Mesenchymal stem cell (in vitro differentiated cells and primary cell): ENCODE measurements at regions not wholly inside any gene's neighbourhood (a gene's known extent, or its start where the extent isn't known, plus 50 kb on each side); places are given as distances from the start of the nearest gene placed in this dataset.
A peak's percentile ranks its signal among the peaks of the same experiment; 100 is the strongest.

Source experiments
- DNase-seq: peaks from one replicate; pipeline ENCODE4 v3.0.0-alpha.2; 2013
- H2AFZ ChIP-seq: one replicate; pipeline ENCODE4 v1.6.1; 2013; ENCODE audit warnings: low read depth, mild to moderate bottlenecking, control low read depth, inconsistent platforms, low read length, moderate library complexity
- H2AK5ac ChIP-seq: 2 replicates; pipeline ENCODE4 v1.6.1; 2013; ENCODE audit warnings: low read length, moderate library complexity, mild to moderate bottlenecking, inconsistent platforms; ENCODE audit not compliant: severe bottlenecking
- H2BK120ac ChIP-seq: one replicate; pipeline ENCODE4 v1.6.1; 2013; ENCODE audit warnings: low read depth, mild to moderate bottlenecking, inconsistent platforms, low read length, moderate library complexity
- H2BK12ac ChIP-seq, 2 experiments: one replicate each; pipeline ENCODE4 v1.6.1; 2013; ENCODE audit warnings: inconsistent platforms in 2 of 2, low read length in 2 of 2, mild to moderate bottlenecking in 2 of 2, moderate library complexity in 2 of 2, control low read depth in 1 of 2
- H2BK15ac ChIP-seq: one replicate; pipeline ENCODE4 v1.6.1; 2013; ENCODE audit warnings: mild to moderate bottlenecking, low read depth, inconsistent platforms; ENCODE audit not compliant: poor library complexity, severe bottlenecking
- H2BK5ac ChIP-seq: 2 replicates; pipeline ENCODE4 v1.6.1; 2013; ENCODE audit warnings: low read depth, mild to moderate bottlenecking, low read length, control low read depth, inconsistent platforms; ENCODE audit not compliant: poor library complexity, severe bottlenecking
- H3K14ac ChIP-seq, 2 experiments: one replicate each; pipeline ENCODE4 v1.6.1; 2013; ENCODE audit warnings: inconsistent platforms in 2 of 2, low read length in 2 of 2, control low read depth in 1 of 2, mild to moderate bottlenecking in 1 of 2, moderate library complexity in 1 of 2
- H3K18ac ChIP-seq, 2 experiments: one replicate each; pipeline ENCODE4 v1.6.1; 2013; ENCODE audit warnings: inconsistent platforms in 2 of 2, low read length in 2 of 2, control low read depth in 1 of 2, low read depth in 1 of 2, mild to moderate bottlenecking in 1 of 2
- H3K23ac ChIP-seq, 2 experiments: one replicate each; pipeline ENCODE4 v1.6.1; 2013; ENCODE audit warnings: inconsistent platforms in 2 of 2, low read length in 2 of 2, mild to moderate bottlenecking in 2 of 2, moderate library complexity in 2 of 2, control low read depth in 1 of 2
- H3K27ac ChIP-seq: 2 replicates; pipeline ENCODE4 v1.5.1; 2013; ENCODE audit warnings: mild to moderate bottlenecking, moderate library complexity, low read length, control low read depth, inconsistent platforms; ENCODE audit not compliant: poor library complexity, severe bottlenecking
- H3K27me3 ChIP-seq, 2 experiments: 2 replicates each; pipeline versions ENCODE4 v1.6.1 to v1.7.0; 2013; ENCODE audit warnings: low read length in 2 of 2, mild to moderate bottlenecking in 2 of 2, moderate library complexity in 2 of 2, control low read depth in 1 of 2, inconsistent platforms in 1 of 2; ENCODE audit not compliant: control insufficient read depth in 1 of 2, insufficient read depth in 1 of 2
- H3K36me3 ChIP-seq, 2 experiments: 2 replicates each; pipeline versions ENCODE4 v1.6.1 to v1.7.0; 2013; ENCODE audit warnings: low read length in 2 of 2, control low read depth in 1 of 2, inconsistent platforms in 1 of 2, low read depth in 1 of 2, mild to moderate bottlenecking in 1 of 2; ENCODE audit not compliant: insufficient read depth in 2 of 2, control insufficient read depth in 1 of 2
- H3K4ac ChIP-seq, 2 experiments: one replicate each; pipeline ENCODE4 v1.6.1; 2013; ENCODE audit warnings: inconsistent platforms in 2 of 2, low read length in 2 of 2, mild to moderate bottlenecking in 2 of 2, moderate library complexity in 2 of 2, control low read depth in 1 of 2, low read depth in 1 of 2
- H3K4me1 ChIP-seq: 2 replicates; pipeline ENCODE4 v1.6.1; 2013; ENCODE audit warnings: low read depth, low read length, control low read depth; ENCODE audit not compliant: control insufficient read depth, insufficient read depth
- H3K4me2 ChIP-seq: 2 replicates; pipeline ENCODE4 v1.6.1; 2013; ENCODE audit warnings: low read length, mild to moderate bottlenecking, inconsistent platforms; ENCODE audit not compliant: poor library complexity, severe bottlenecking
- H3K4me3 ChIP-seq, 2 experiments: 2 replicates each; pipeline versions ENCODE4 v1.5.1 to v1.7.0; 2013; ENCODE audit warnings: low read length in 2 of 2, mild to moderate bottlenecking in 2 of 2, control low read depth in 1 of 2, low read depth in 1 of 2; ENCODE audit not compliant: insufficient read depth in 1 of 2
- H3K79me1 ChIP-seq: replicated peaks from 2 replicates; pipeline ENCODE4 v1.6.1; 2013; ENCODE audit warnings: mild to moderate bottlenecking, control low read depth, low read length, inconsistent platforms; ENCODE audit not compliant: poor library complexity, severe bottlenecking
- H3K9ac ChIP-seq: 2 replicates; pipeline ENCODE4 v1.7.0; 2013; ENCODE audit warnings: mild to moderate bottlenecking, low read length, moderate library complexity
- H3K9me3 ChIP-seq: 2 replicates; pipeline ENCODE4 v1.7.0; 2013; ENCODE audit warnings: mild to moderate bottlenecking, low read length; ENCODE audit not compliant: control insufficient read depth
- H4K8ac ChIP-seq: one replicate; pipeline ENCODE4 v1.6.1; 2013; ENCODE audit warnings: inconsistent platforms, mild to moderate bottlenecking, low read length, moderate library complexity
- H4K91ac ChIP-seq: one replicate; pipeline ENCODE4 v1.6.1; 2013; ENCODE audit warnings: mild to moderate bottlenecking, low read length, inconsistent platforms
- WGBS: methylation state at CpG from one replicate; pipeline ENCODE4 v1.1.7; 2013; ENCODE audit warnings: mixed read lengths; 5-methylcytosine and 5-hydroxymethylcytosine counted together

DNA sequence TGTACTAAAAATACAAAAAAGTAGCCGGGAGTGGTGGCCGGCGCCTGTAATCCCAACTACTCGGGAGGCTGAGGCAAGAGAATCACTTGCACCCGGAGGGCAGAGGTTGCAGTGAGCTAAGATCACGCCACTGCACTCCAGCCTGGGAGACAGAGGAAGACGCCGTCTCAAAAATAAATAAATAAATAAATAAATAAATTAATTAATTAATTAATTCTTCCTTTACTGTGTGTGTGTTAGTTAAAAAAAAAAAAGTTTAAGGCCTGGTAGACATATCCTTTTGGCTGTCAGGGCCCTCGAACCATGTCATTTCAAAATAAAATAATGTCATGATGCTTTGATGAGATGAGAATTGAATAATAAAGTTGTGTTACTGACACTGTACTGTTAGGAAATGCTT is 81.3 kb downstream of the ZNF467 start:
- Histone ChIP-seq H2BK15ac (no peak overlapping the region), H2AK5ac (no peak overlapping the region), H3K18ac (no peak overlapping the region), H3K14ac (no peak overlapping the region), H2BK120ac (no peak overlapping the region), H4K91ac (no peak overlapping the region), H3K4me3 (peak overlapping the region in 1 of 2 experiments; percentile 68), H4K8ac (no peak overlapping the region), H2BK12ac (no peak overlapping the region), H3K27me3 (peaks cover 18 to 42% of the 10 kb centered on the region in 2 experiments), H3K9ac (no peak overlapping the region), H3K4me2 (peak overlapping the region; percentile 79), H3K4ac (no peak overlapping the region), H3K36me3 (no peaks in the 10 kb centered on the region), H3K23ac (no peak overlapping the region), H2BK5ac (no peak overlapping the region), H3K27ac (no peak overlapping the region), H3K79me1 (no peaks in the 10 kb centered on the region), H3K9me3 (peaks cover 12% of the 10 kb centered on the region), H3K4me1 (peaks cover 7% of the 10 kb centered on the region), H2AFZ (no peak overlapping the region)
- 84% methylated on average over 5 of the region's 9 CpGs for WGBS
- no peak for DNase-seq

- Histone ChIP-seq H2AK5ac (no peak overlapping the region), H2BK5ac (no peak overlapping the region), H3K4ac (no peak overlapping the region), H3K14ac (no peak overlapping the region), H4K8ac (no peak overlapping the region), H3K4me3 (peak overlapping the region in 1 of 2 experiments; percentile 46), H3K79me1 (no peaks in the 10 kb centered on the region), H2BK15ac (no peak overlapping the region), H2AFZ (no peak overlapping the region), H4K91ac (no peak overlapping the region), H2BK12ac (no peak overlapping the region), H2BK120ac (no peak overlapping the region), H3K9me3 (peaks cover 7% of the 10 kb centered on the region), H3K23ac (no peak overlapping the region), H3K18ac (no peak overlapping the region), H3K9ac (no peak overlapping the region), H3K4me2 (no peak overlapping the region), H3K27ac (no peak overlapping the region), H3K4me1 (peaks cover 7% of the 10 kb centered on the region), H3K27me3 (peaks cover 14 to 47% of the 10 kb centered on the region in 2 experiments), H3K36me3 (no peaks in the 10 kb centered on the region)
- 37% methylated on average over 22 of the region's 22 CpGs for WGBS
- DNase-seq = peak; percentile 84
These were observed 82.5 kb downstream of the ZNF467 start for GRCh38 chr7:149690688-149691446.

- Histone ChIP-seq H3K79me1 (no peaks in the 10 kb centered on the region), H3K36me3 (no peaks in the 10 kb centered on the region), H2AFZ (no peak overlapping the region), H4K8ac (no peak overlapping the region), H4K91ac (no peak overlapping the region), H3K27me3 (peaks cover 12 to 42% of the 10 kb centered on the region in 2 experiments), H3K4me1 (peaks cover 7% of the 10 kb centered on the region), H2BK5ac (no peak overlapping the region), H3K18ac (no peak overlapping the region), H3K4me2 (no peak overlapping the region), H3K9me3 (peaks cover 7% of the 10 kb centered on the region), H3K14ac (no peak overlapping the region), H3K9ac (no peak overlapping the region), H3K27ac (no peak overlapping the region), H2BK120ac (no peak overlapping the region), H2BK15ac (no peak overlapping the region), H2BK12ac (no peak overlapping the region), H2AK5ac (no peak overlapping the region), H3K4me3 (no peak overlapping the region), H3K23ac (no peak overlapping the region), H3K4ac (no peak overlapping the region)
- no peak for DNase-seq
- 73% methylated on average over 3 of the region's 5 CpGs for WGBS
These were observed 84.1 kb downstream of the ZNF467 start for GRCh38 chr7:149689291-149689721.

GRCh38 chr7:149688836-149689235 is 84.6 kb downstream of the ZNF467 start:
- Histone ChIP-seq H3K4me3 (no peak overlapping the region), H3K79me1 (no peaks in the 10 kb centered on the region), H3K36me3 (no peaks in the 10 kb centered on the region), H3K14ac (no peak overlapping the region), H4K8ac (no peak overlapping the region), H3K4me1 (peaks cover 7% of the 10 kb centered on the region), H3K4me2 (no peak overlapping the region), H3K23ac (no peak overlapping the region), H2BK15ac (no peak overlapping the region), H3K9ac (no peak overlapping the region), H3K27ac (no peak overlapping the region), H2AK5ac (no peak overlapping the region), H2AFZ (no peak overlapping the region), H4K91ac (no peak overlapping the region), H2BK12ac (no peak overlapping the region), H3K27me3 (peaks cover 10 to 45% of the 10 kb centered on the region in 2 experiments), H3K18ac (no peak overlapping the region), H3K4ac (no peak overlapping the region), H2BK5ac (no peak overlapping the region), H3K9me3 (peaks cover 7% of the 10 kb centered on the region), H2BK120ac (no peak overlapping the region)
- DNase-seq = no peak
- 79% methylated on average over 3 of the region's 3 CpGs for WGBS
